Lung (tissue), 11 donors: ENCODE measurements at regions not wholly inside any gene's neighbourhood (a gene's known extent, or its start where the extent isn't known, plus 50 kb on each side); places are given as distances from the start of the nearest gene placed in this dataset.

Source experiments
- ATAC-seq: fragments of 200-7000 bp; cut with Tn5 transposase; one replicate; pipeline ENCODE4 v1.9.1; 2020; ENCODE audit warnings: moderate number of reproducible peaks; ENCODE audit not compliant: insufficient read depth, low FRiP score
- DNase-seq, 3 donors: peaks; one replicate each; pipeline ENCODE4 v3.0.0-alpha.2; 2013 to 2017
- H3K27ac ChIP-seq, 2 donors: one replicate each; pipeline ENCODE4 v1.5.1; 2013; ENCODE audit warnings: mild to moderate bottlenecking in 2 of 2, moderate library complexity in 2 of 2, control low read depth in 1 of 2, inconsistent platforms in 1 of 2, low read depth in 1 of 2, low read length in 1 of 2
- H3K27me3 ChIP-seq, 3 donors: one replicate each; pipeline ENCODE4 v1.5.1; 2013; ENCODE audit warnings: low read length in 2 of 3; ENCODE audit not compliant: control insufficient read depth in 3 of 3, insufficient read depth in 3 of 3
- H3K36me3 ChIP-seq, 4 donors: one replicate each; pipeline ENCODE4 v1.5.1; 2013; ENCODE audit warnings: low read length in 4 of 4, mild to moderate bottlenecking in 1 of 4, moderate library complexity in 1 of 4; ENCODE audit not compliant: control insufficient read depth in 4 of 4, insufficient read depth in 4 of 4
- H3K4me1 ChIP-seq, 5 donors: one replicate each; pipeline ENCODE4 v1.5.1; 2013; ENCODE audit warnings: low read length in 5 of 5, mild to moderate bottlenecking in 2 of 5, moderate library complexity in 1 of 5; ENCODE audit not compliant: control insufficient read depth in 5 of 5, insufficient read depth in 5 of 5
- H3K4me3 ChIP-seq: one replicate; pipeline ENCODE4 v1.5.1; 2013; ENCODE audit warnings: mild to moderate bottlenecking, control low read depth, moderate library complexity
- H3K9ac ChIP-seq, 2 donors: one replicate each; pipeline ENCODE4 v1.5.1; 2013; ENCODE audit warnings: low read length in 2 of 2, control low read depth in 1 of 2; ENCODE audit not compliant: insufficient read depth in 1 of 2
- H3K9me3 ChIP-seq, 4 donors: one replicate each; pipeline ENCODE4 v1.5.1; 2013; ENCODE audit warnings: low read length in 3 of 4, mild to moderate bottlenecking in 1 of 4, moderate library complexity in 1 of 4; ENCODE audit not compliant: control insufficient read depth in 4 of 4, insufficient read depth in 3 of 4
- WGBS, 2 donors: extraction: QIAGEN DNeasy Blood & Tissue Kit; methylation state at CpG; one replicate each; pipeline ENCODE4 v1.1.7; 2013; 5-methylcytosine and 5-hydroxymethylcytosine counted together
- TF ChIP-seq, protein P1 (sequence below): IDR thresholded peaks from 2 replicates; pipeline ENCODE4 v1.5.1; 2012; ENCODE audit warnings: mild to moderate bottlenecking; ENCODE audit errors: control extremely low read depth, extremely low read depth
- donor health status: control.
- donor health status: control.
- donor health status: Bipolar disorder and iron deficiency.
- donor health status: healthy.
- donor health status: DM: yes; HTN: yes; CAD: no.

DNA sequence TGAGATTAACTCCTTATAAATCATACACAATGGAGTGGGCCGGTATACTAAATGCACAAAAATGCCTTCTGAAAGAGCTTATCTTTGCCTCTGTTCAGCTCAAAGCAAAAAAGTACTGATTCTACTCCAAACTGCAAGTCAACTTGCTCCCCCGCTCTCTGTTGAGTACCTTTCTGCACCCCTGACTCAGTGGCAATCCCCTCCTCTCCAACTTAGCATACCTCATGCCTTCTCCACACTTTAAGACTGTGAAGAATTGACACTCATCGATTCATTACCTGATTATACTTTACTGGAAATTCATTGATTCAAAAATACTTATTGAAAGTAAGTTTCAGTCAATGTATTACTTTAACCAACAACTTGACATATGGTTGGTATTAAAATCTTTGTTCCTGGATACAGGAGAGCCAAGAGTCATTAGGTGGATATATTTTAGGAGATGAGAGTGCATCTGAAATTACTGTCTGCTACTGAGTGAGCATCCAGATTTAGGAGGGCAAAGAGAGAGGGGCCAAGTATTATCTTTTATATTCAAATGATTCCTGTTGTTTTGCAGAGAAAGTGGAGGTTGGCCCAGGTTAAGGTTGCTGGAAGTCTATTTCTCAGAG is 187.7 kb downstream of the ICOS start:
- 93 to 95% methylated on average over 3 of the region's 3 CpGs for WGBS, 2 donors
- no peak for DNase-seq
- Histone ChIP-seq H3K9me3 (no peaks in the 10 kb centered on the region), H3K27ac (no peak overlapping the region), H3K4me3 (no peak overlapping the region), H3K27me3 (no peaks in the 10 kb centered on the region), H3K36me3 (no peaks in the 10 kb centered on the region), H3K4me1 (no peaks in the 10 kb centered on the region), H3K9ac (no peak overlapping the region)
- TF ChIP-seq, protein P1, sequence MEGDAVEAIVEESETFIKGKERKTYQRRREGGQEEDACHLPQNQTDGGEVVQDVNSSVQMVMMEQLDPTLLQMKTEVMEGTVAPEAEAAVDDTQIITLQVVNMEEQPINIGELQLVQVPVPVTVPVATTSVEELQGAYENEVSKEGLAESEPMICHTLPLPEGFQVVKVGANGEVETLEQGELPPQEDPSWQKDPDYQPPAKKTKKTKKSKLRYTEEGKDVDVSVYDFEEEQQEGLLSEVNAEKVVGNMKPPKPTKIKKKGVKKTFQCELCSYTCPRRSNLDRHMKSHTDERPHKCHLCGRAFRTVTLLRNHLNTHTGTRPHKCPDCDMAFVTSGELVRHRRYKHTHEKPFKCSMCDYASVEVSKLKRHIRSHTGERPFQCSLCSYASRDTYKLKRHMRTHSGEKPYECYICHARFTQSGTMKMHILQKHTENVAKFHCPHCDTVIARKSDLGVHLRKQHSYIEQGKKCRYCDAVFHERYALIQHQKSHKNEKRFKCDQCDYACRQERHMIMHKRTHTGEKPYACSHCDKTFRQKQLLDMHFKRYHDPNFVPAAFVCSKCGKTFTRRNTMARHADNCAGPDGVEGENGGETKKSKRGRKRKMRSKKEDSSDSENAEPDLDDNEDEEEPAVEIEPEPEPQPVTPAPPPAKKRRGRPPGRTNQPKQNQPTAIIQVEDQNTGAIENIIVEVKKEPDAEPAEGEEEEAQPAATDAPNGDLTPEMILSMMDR = no peak
- no peak for ATAC-seq

DNA sequence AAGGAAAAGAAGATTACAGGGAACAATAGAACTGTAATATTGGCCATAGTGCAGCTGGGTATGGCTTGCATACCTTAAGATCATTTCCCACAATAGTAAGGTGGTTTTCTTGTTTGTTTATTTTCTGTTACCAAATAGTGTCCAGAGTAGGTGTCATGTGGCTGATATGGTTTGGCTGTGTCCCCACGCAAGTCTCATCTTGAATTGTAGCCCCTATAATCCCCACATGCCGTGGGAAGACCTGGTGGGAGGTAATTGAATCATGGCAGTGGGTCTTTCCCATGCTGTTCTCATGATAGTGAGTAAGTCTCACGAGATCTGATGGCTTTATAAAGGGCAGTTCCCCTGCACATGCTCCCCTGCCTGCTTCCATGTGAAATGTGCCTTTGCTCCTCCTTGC is 190.1 kb downstream of the ICOS start:
- WGBS, 2 donors = 88 to 89% methylated on average over 3 of the region's 3 CpGs
- H3K27ac ChIP-seq = no peak overlapping the region
- ATAC-seq = no peak

DNA sequence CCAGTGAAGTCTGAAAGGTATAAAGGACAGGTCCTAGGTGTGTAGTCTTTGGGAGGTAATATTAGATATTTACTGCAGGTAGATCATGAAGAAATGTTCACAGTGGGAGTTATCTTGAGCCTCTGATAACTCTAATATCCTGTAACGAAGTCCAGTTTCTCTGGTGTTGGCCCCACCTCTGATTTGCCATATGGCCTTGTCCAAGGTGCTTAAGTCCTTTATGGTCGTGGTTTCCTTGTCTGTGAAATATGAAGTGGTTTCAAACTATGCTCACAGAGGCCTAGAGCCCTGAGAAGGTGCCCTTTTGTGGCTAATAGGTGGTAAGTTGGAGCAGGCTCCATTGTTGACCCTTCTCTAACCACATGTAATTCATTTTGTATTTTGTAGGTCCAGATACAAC is 190.7 kb downstream of the ICOS start:
- DNase-seq = peak in 1 of 3 donors; percentile 34
- no peaks in the 10 kb centered on the region for H3K4me1 ChIP-seq
- no peak overlapping the region for H3K9ac ChIP-seq
- no peaks in the 10 kb centered on the region for H3K27me3 ChIP-seq
- ATAC-seq = no peak
- H3K36me3 ChIP-seq = no peaks in the 10 kb centered on the region
- no peak overlapping the region for H3K4me3 ChIP-seq
- no peak overlapping the region for H3K27ac ChIP-seq
- no peaks in the 10 kb centered on the region for H3K9me3 ChIP-seq
- 69 to 70% methylated on average over 2 of the region's 2 CpGs for WGBS, 2 donors
- TF ChIP-seq, protein P1 = no peak

More for the DNA sequence above, 190.1 kb downstream of the ICOS start:
- H3K9ac ChIP-seq = no peak overlapping the region
- no peaks in the 10 kb centered on the region for H3K27me3 ChIP-seq
- no peaks in the 10 kb centered on the region for H3K36me3 ChIP-seq
- no peaks in the 10 kb centered on the region for H3K4me1 ChIP-seq
- no peak for DNase-seq
- no peak overlapping the region for H3K4me3 ChIP-seq
- no peaks in the 10 kb centered on the region for H3K9me3 ChIP-seq
- TF ChIP-seq, protein P1 = no peak
